GM12878 (cell line): ENCODE measurements at regions not wholly inside any gene's neighbourhood (a gene's known extent, or its start where the extent isn't known, plus 50 kb on each side); places are given as distances from the start of the nearest gene placed in this dataset.

Experiments
- ATAC-seq: fragments of 200-7000 bp; cut with Tn5 transposase; 3 replicates; pipeline ENCODE4 v1.9.1; 2020; ENCODE audit warnings: mild to moderate bottlenecking, moderate library complexity
- BruUV-seq: library from RNA; stranded (reverse); fragments of 400-500 nt; replicated peaks from 2 replicates; lab custom pipeline; 2021; lab: Mats Ljungman, UMichigan
- CTCF ChIA-PET: fragments of 300-600 bp; sonication (Branson Sonifier 250); formaldehyde crosslinking; extraction: SDS; loops from one replicate; lab custom pipeline; 2021; ENCODE audit warnings: inconsistent platforms; lab: Yijun Ruan, JAX
- POLR2A ChIA-PET: fragments of 350-600 bp; formaldehyde crosslinking; extraction: SDS; loops from one replicate; lab custom pipeline; 2021; ENCODE audit warnings: inconsistent platforms; lab: Charles Lee
- RAD21 ChIA-PET: fragments of 300-600 bp; sonication (Branson Sonifier 250); formaldehyde crosslinking; loops from one replicate; lab custom pipeline; 2023; ENCODE audit warnings: antibody characterized with exemption; ENCODE audit not compliant: unreplicated experiment; lab: Charles Lee
- SMC1A ChIA-PET: fragments of 300-600 bp; sonication (Branson Sonifier 250); formaldehyde crosslinking; loops from one replicate; lab custom pipeline; 2023; ENCODE audit not compliant: unreplicated experiment, uncharacterized antibody; lab: Charles Lee
- DNase-seq: peaks from one replicate; pipeline ENCODE4 v3.0.0-alpha.2; 2011; ENCODE audit warnings: low read depth, low spot score
- FAIRE-seq: peaks from 3 replicates; lab custom pipeline; 2011; peaks lifted over from hg19 to GRCh38; lab: Jason Lieb, UNC
- H2AFZ ChIP-seq: 2 replicates; pipeline ENCODE4 v1.6.0; 2011; ENCODE audit warnings: low read depth, low read length, control low read depth; ENCODE audit not compliant: control insufficient read depth
- H3K27ac ChIP-seq: 2 replicates; pipeline ENCODE4 v1.5.1; 2011; ENCODE audit warnings: control low read depth; ENCODE audit not compliant: control insufficient read depth, insufficient read depth
- H3K27me3 ChIP-seq, 2 experiments: replicated peaks in 1 of 2; 2 replicates each; pipeline versions ENCODE4 v1.6.0 to v1.6.1; 2011; ENCODE audit warnings: low read length in 1 of 2; ENCODE audit not compliant: control insufficient read depth in 2 of 2, insufficient read depth in 2 of 2
- H3K36me3 ChIP-seq, 2 experiments: 2 replicates each; pipeline ENCODE4 v1.5.1; 2011; ENCODE audit warnings: low read length in 1 of 2; ENCODE audit not compliant: control insufficient read depth in 2 of 2, insufficient read depth in 2 of 2
- H3K4me1 ChIP-seq: 2 replicates; pipeline ENCODE4 v1.6.1; 2011; ENCODE audit warnings: mild to moderate bottlenecking, low read length, moderate library complexity, mixed read lengths; ENCODE audit not compliant: control insufficient read depth, insufficient read depth
- H3K4me2 ChIP-seq: 2 replicates; pipeline ENCODE4 v1.6.0; 2011; ENCODE audit warnings: control low read depth; ENCODE audit not compliant: control insufficient read depth, insufficient read depth
- H3K4me3 ChIP-seq: fragments of 200-600 bp; sonication (generic); 2 replicates; pipeline ENCODE4 v1.5.1; 2016
- H3K79me2 ChIP-seq: 2 replicates; pipeline ENCODE4 v1.6.0; 2011; ENCODE audit warnings: low read length; ENCODE audit not compliant: control insufficient read depth, insufficient read depth
- H3K9ac ChIP-seq: 2 replicates; pipeline ENCODE4 v1.8.0; 2011; ENCODE audit warnings: low read length, control low read depth, mixed read lengths; ENCODE audit not compliant: control insufficient read depth, insufficient read depth
- H3K9me3 ChIP-seq: replicated peaks from 3 replicates; pipeline ENCODE4 v1.5.1; 2011; ENCODE audit warnings: mild to moderate bottlenecking, low read length; ENCODE audit not compliant: control insufficient read depth, insufficient read depth
- H4K20me1 ChIP-seq: 2 replicates; pipeline ENCODE4 v1.6.0; 2011; ENCODE audit not compliant: control insufficient read depth, insufficient read depth
- BHLHE40 ChIP-seq, 2 experiments: fragments of 450-650 bp in 1 of 2; IDR thresholded peaks; 2 replicates each; pipeline ENCODE4 v1.6.1; 2011 to 2017; ENCODE audit warnings: low read depth in 2 of 2, borderline replicate concordance in 1 of 2, improper control_type of control experiment in 1 of 2, low read length in 1 of 2, mild to moderate bottlenecking in 1 of 2
- BRCA1 ChIP-seq: IDR thresholded peaks from 2 replicates; pipeline ENCODE4 v1.6.1; 2011; ENCODE audit warnings: low read depth, low read length, improper control_type of control experiment
- EGR1 ChIP-seq, 2 experiments: IDR thresholded peaks; 1 replicate in 1 of 2; 2 replicates in 1 of 2; pipeline ENCODE4 v1.6.1; 2011 to 2012; ENCODE audit warnings: low read depth in 2 of 2, low read length in 2 of 2, borderline replicate concordance in 1 of 2, mild to moderate bottlenecking in 1 of 2, moderate library complexity in 1 of 2
- KAT2A ChIP-seq: conservative IDR thresholded peaks from 2 replicates; pipeline ENCODE4 v1.6.1; 2011; ENCODE audit warnings: low read depth, low read length; ENCODE audit not compliant: control insufficient read depth
- KLF5 ChIP-seq: fragments of 450-650 bp; IDR thresholded peaks from 2 replicates; pipeline ENCODE4 v1.6.1; 2014; ENCODE audit warnings: mild to moderate bottlenecking; ENCODE audit not compliant: partially characterized antibody
- MYC ChIP-seq: IDR thresholded peaks from 2 replicates; pipeline ENCODE4 v1.6.1; 2011; ENCODE audit warnings: mild to moderate bottlenecking, low read length, moderate library complexity, inconsistent platforms; ENCODE audit not compliant: insufficient read depth, insufficient replicate concordance, insufficient read length, severe bottlenecking
- NR2C1 ChIP-seq: fragments of 450-650 bp; IDR thresholded peaks from 2 replicates; pipeline ENCODE4 v1.6.1; 2017; ENCODE audit warnings: antibody characterized with exemption, mild to moderate bottlenecking, moderate library complexity
- POLR2AphosphoS2 ChIP-seq: IDR thresholded peaks from 2 replicates; pipeline ENCODE4 v1.6.1; 2011; ENCODE audit warnings: low read depth, mild to moderate bottlenecking, low read length, improper control_type of control experiment, moderate library complexity
- RAD21 ChIP-seq: IDR thresholded peaks from 2 replicates; pipeline ENCODE4 v1.6.1; 2011; ENCODE audit warnings: mild to moderate bottlenecking, low read depth, low read length, moderate library complexity; ENCODE audit not compliant: insufficient read depth
- SMAD5 ChIP-seq: IDR thresholded peaks from 2 replicates; pipeline ENCODE4 v1.6.1; 2016; ENCODE audit warnings: antibody characterized with exemption, low read depth
- STAT3 ChIP-seq: IDR thresholded peaks from 2 replicates; pipeline ENCODE4 v1.6.1; 2011; ENCODE audit warnings: low read depth, low read length, improper control_type of control experiment
- SUZ12 ChIP-seq: fragments of 200-600 bp; sonication (generic); IDR thresholded peaks from one replicate; pipeline ENCODE4 v1.6.1; 2018; ENCODE audit warnings: antibody characterized with exemption, mild to moderate bottlenecking; ENCODE audit not compliant: unreplicated experiment
- TCF12 ChIP-seq: IDR thresholded peaks from 2 replicates; pipeline ENCODE4 v1.6.1; 2011; ENCODE audit warnings: low read depth, mild to moderate bottlenecking, low read length
- WGBS: methylation state at CpG from one replicate; pipeline ENCODE4 v1.1.6; 2016; ENCODE audit warnings: low lambda C conversion rate; ENCODE audit not compliant: insufficient replicate concordance, insufficient coverage; ENCODE audit errors: missing lambda C conversion rate; 5-methylcytosine and 5-hydroxymethylcytosine counted together
- in situ Hi-C: fragments of 300-500 bp; cut with MboI; formaldehyde crosslinking; loops from 9 replicates; pipeline ENCODE4 v1.14.3; 2018; ENCODE audit warnings: mixed read lengths
- intact Hi-C: fragments of 100-400 bp; cut with micrococcal nuclease; formaldehyde crosslinking; loops from one replicate; pipeline ENCODE4 v1.14.2; 2022; ENCODE audit not compliant: unreplicated experiment
- TF ChIP-seq, protein P1 (sequence below), 3 experiments: IDR thresholded peaks in 2 of 3; conservative IDR thresholded peaks in 1 of 3; 2 replicates each; pipeline ENCODE4 v1.5.1; 2011; ENCODE audit warnings: low read depth in 3 of 3, low read length in 3 of 3, mild to moderate bottlenecking in 3 of 3, control low read depth in 2 of 3, moderate library complexity in 2 of 3, inconsistent platforms in 1 of 3, mixed read lengths in 1 of 3; ENCODE audit not compliant: control insufficient read depth in 2 of 3, insufficient read depth in 1 of 3; ENCODE audit errors: extremely low read depth in 1 of 3
- TF ChIP-seq, protein P2 (sequence below): fragments of 150-350 bp; IDR thresholded peaks from 2 replicates; pipeline ENCODE4 v1.6.1; 2014; ENCODE audit warnings: mild to moderate bottlenecking, low read depth, low read length

DNA sequence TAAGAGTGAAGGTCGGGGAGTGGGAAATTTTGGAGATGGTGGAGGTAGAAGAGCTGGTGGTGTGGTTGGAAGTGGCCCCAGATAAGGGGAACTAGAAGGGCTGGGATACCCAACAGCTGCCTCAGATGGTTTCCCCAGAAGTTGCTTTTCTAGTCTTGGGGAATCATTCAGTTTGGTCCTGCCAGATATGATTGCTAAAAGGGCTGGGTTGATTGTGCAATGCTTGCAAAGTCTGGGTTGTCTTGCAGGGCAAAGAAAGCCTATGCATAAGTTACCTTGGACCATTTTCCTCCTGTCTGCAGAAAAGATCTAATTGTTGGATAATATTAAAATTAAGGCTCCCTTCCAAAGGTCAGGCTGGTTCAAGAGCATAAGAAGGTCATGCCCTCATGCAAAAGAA, 213.8 kb upstream of the ZNF804B start:
- no peaks in the 10 kb centered on the region for H4K20me1 ChIP-seq
- POLR2A ChIA-PET = no interaction called here
- H3K79me2 ChIP-seq = no peaks in the 10 kb centered on the region
- FAIRE-seq (no peak), DNase-seq (no peak), ATAC-seq (no peak)
- no peaks in the 10 kb centered on the region; the same call in 2 of the 3 replicates for H3K9me3 ChIP-seq
- RAD21 ChIA-PET = interaction anchor here (1.1 to 7.2 kb wide), 3 partner anchors 289 to 1078 kb away, joined by 3 to 58 read pairs (median 8); no protein-coding TSS in a partner anchor
- 0% methylated on average over 1 of the region's 1 CpG for WGBS
- BruUV-seq = no TSS peak
- intact Hi-C loops = loop anchor here (1.0 to 10.0 kb wide), 4 partner anchors 141 to 1077 kb away; no protein-coding TSS in a partner anchor
- H3K4me3 ChIP-seq = no peak overlapping the region
- CTCF ChIA-PET = interaction anchor here (1.4 to 6.2 kb wide), 3 partner anchors 218 to 1078 kb away, joined by 3 to 78 read pairs (median 38); no protein-coding TSS in a partner anchor
- H3K27ac ChIP-seq = no peak overlapping the region
- no peaks in the 10 kb centered on the region for H3K27me3 ChIP-seq
- in situ Hi-C loops = loop anchor here (5.0 kb wide), 2 partner anchors 292 to 1077 kb away; no protein-coding TSS in a partner anchor
- no peaks in the 10 kb centered on the region for H3K4me1 ChIP-seq
- H3K4me2 ChIP-seq = no peak overlapping the region
- SMC1A ChIA-PET = interaction anchor here (0.9 to 4.6 kb wide), 3 partner anchors 283 to 1077 kb away, joined by 3 to 50 read pairs (median 13); no protein-coding TSS in a partner anchor
- no peaks in the 10 kb centered on the region for H3K36me3 ChIP-seq
- H2AFZ ChIP-seq = no peak overlapping the region
- no peak for TF ChIP-seq EGR1 (IDR thresholded peaks at IDR 0.05; ENCODE audit: borderline replicate concordance in 1 of 2, low read depth in 2 of 2, low read length in 2 of 2)
- TF ChIP-seq MYC = no peak
- TF ChIP-seq BRCA1 = no peak
- TF ChIP-seq, protein P1, sequence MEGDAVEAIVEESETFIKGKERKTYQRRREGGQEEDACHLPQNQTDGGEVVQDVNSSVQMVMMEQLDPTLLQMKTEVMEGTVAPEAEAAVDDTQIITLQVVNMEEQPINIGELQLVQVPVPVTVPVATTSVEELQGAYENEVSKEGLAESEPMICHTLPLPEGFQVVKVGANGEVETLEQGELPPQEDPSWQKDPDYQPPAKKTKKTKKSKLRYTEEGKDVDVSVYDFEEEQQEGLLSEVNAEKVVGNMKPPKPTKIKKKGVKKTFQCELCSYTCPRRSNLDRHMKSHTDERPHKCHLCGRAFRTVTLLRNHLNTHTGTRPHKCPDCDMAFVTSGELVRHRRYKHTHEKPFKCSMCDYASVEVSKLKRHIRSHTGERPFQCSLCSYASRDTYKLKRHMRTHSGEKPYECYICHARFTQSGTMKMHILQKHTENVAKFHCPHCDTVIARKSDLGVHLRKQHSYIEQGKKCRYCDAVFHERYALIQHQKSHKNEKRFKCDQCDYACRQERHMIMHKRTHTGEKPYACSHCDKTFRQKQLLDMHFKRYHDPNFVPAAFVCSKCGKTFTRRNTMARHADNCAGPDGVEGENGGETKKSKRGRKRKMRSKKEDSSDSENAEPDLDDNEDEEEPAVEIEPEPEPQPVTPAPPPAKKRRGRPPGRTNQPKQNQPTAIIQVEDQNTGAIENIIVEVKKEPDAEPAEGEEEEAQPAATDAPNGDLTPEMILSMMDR (IDR thresholded peaks at IDR 0.05 in 2 of 3, conservative IDR thresholded peaks at IDR 0.05 in 1 of 3; ENCODE audit: control insufficient read depth in 2 of 3, extremely low read depth in 1 of 3, insufficient read depth in 1 of 3, low read depth in 3 of 3, low read length in 3 of 3) = no peak
- no peak for TF ChIP-seq RAD21
- no peak for TF ChIP-seq KAT2A
- no peak for TF ChIP-seq SMAD5
- no peak for TF ChIP-seq STAT3
- no peak for TF ChIP-seq KLF5
- TF ChIP-seq BHLHE40 (IDR thresholded peaks at IDR 0.05; ENCODE audit: borderline replicate concordance in 1 of 2, low read depth in 2 of 2, low read length in 1 of 2) = no peak
- TF ChIP-seq POLR2AphosphoS2 = no peak
- TF ChIP-seq TCF12 = no peak
- no peak for TF ChIP-seq SUZ12
- TF ChIP-seq, protein P2, sequence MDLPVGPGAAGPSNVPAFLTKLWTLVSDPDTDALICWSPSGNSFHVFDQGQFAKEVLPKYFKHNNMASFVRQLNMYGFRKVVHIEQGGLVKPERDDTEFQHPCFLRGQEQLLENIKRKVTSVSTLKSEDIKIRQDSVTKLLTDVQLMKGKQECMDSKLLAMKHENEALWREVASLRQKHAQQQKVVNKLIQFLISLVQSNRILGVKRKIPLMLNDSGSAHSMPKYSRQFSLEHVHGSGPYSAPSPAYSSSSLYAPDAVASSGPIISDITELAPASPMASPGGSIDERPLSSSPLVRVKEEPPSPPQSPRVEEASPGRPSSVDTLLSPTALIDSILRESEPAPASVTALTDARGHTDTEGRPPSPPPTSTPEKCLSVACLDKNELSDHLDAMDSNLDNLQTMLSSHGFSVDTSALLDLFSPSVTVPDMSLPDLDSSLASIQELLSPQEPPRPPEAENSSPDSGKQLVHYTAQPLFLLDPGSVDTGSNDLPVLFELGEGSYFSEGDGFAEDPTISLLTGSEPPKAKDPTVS = no peak
- TF ChIP-seq NR2C1 = no peak
- no peak overlapping the region for H3K9ac ChIP-seq
